ENCODE measurements at regions not wholly inside any gene's neighbourhood (a gene's known extent, or its start where the extent isn't known, plus 50 kb on each side); places are given as distances from the start of the nearest gene placed in this dataset.
"Not testable (repeated sequence)": the region's sequence is repeated elsewhere in the genome, so short reads cannot be mapped to it uniquely, and the experiment has no call there.

DNA sequence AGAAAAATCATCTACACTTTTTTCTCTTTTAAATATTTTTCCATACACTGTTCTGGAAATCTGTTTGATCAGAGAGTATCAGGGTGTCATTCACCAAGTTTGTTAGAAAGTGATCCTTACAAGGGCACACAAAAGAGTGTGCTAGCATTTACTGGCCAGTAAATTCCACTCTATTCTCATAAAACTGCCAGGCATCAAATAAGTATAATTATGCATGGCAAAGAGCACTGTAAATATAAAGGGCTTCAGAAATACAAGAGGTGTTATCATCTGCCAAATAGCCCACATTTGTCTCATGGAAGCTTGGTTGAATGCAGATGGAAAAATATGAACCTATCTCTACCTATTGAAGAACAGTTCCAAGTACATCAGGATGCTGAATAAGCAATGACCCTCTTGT lies 847.3 kb upstream of the ACVR2A start:
- intact Hi-C loops (cut with micrococcal nuclease) = no loop called here
- no peak for DNase-seq
- no peak for ATAC-seq

DNA sequence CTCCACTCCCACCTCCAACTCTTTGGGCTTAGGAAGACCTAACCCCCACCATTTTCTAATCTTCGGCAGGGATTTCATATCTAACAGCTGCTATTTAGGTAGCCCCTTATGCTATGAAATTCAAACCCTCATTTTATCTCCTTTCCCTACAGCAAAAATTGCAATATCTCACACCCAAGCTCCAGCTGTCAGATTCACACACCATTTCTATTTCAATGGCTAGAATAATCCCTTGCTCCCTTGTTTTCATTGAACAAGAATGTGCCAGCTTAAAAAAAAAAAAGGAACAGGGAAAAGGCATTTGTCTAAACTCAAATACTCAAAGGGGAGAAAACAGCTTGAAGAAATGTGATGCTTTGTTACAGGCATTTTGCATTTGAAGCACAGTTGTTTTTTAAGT lies 850.6 kb upstream of the ACVR2A start:
- ATAC-seq = no peak
- DNase-seq = no peak
- intact Hi-C loops (cut with micrococcal nuclease) = no loop called here

DNA sequence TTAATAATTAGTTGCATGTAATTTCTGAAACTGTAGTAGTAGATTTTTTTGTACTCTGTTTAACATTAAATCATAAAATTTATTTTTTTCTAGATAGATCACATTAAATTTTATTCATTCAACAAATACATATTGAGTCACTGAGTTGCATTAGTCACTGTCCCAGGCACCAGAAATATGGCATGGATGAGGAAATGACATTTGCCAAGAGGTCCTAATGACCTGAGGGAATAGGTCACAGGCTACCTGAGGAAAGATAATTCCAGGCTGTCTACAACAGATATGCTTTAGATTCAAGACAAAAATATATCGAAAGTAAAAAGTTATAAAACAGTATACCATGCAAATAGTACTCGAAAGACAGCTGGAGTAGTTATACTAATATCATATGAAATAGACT lies 852.4 kb upstream of the ACVR2A start:
- ATAC-seq = no peak
- intact Hi-C loops (cut with micrococcal nuclease) = no loop called here
- DNase-seq = no peak

DNA sequence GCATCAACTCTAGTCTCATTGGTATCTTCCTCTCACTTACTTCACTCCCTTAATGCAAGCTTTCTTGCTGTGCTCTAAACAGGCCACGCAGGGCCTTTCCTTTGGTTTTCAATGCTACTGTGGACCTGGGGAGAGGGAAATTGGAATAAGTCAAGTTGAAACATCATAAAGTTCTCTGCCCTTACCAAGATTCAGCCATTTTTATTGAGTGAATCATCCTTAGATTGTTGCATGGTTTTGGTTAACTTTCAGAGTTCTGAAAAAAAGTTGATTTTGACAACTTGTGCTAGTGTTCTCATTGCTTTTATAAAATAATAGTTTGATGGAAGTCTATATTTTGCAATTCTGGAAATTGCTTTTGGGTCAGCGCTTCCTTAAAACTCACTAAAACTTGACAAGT lies 852.8 kb upstream of the ACVR2A start:
- intact Hi-C loops (cut with micrococcal nuclease) = no loop called here
- ATAC-seq (no peak), DNase-seq (no peak)

DNA sequence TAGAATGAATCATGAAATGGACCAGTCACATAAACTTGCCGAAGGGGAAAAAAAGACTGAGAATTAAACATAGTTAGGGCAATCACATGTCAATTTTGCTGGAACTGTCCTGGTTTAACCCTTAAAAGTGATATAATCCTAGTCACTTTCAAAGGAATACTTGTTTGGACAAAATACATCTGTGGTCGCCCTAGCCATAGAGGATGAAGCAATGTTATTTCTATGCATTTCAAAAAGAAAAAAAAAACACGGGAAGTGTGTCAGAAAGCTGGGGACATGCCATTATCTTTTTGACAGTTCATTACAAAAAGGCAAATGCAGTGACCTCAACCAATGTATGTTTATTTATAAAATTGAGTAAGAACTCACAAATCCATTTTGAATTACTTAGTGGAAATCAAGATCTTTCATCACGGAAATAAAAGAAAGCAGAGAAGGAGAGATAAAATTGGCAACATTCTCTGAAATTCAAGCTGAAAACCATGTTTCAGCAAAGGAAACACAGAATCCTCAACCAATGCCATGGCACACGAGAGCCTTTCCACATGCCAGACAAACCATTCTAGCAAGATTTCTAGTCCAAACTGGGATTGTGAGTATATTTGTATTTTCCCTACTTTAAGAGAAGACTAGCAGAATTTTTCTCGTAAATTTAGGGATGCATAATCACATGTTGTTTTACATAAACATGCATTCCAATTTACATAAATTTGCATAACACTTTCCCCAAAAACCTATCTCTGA lies 854.3 kb upstream of the ACVR2A start:
- intact Hi-C loops (cut with micrococcal nuclease) = no loop called here
- ATAC-seq = no peak
- no peak for DNase-seq

DNA sequence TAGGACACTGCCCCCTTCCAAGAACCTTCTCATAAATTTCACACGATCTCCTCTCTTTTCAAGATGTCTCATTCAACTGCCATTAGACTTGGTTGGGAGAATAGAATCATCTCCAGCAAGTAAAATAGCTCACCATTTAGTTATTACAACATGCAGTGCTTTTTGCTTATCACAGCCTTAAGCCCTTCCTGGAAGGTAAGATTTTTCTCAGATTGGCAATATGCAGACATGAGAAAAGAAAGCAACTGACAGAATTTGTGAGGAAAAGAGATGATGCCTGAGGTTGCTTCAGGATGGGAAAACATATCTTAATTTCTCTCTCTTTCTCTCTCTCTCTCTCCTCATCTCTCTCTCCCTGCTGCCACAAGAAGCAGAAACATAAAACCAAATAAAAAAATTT lies 855.1 kb upstream of the ACVR2A start:
- DNase-seq (no peak), ATAC-seq (no peak)
- intact Hi-C loops (cut with micrococcal nuclease) = no loop called here

DNA sequence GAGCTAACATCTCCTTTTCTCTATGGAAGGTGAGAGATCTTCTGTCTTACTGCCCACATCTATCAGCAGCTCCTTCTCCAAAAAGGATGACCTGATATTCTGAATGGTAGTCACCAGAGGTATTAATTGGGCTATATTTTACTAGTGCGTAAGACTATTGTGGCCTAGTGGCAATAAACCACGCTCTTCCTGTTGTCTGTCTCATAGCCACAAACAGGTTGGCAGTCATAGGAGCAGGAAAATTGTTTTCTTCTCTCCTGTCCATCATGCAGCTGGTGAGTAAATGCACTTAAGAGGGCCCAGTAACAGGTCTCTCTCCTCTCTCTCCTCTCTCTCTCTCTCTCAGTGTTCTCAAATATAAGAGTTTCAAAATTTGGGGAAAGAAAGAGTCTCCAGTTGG lies 856.8 kb upstream of the ACVR2A start:
- DNase-seq = no peak
- ATAC-seq = no peak
- intact Hi-C loops (cut with micrococcal nuclease) = no loop called here

DNA sequence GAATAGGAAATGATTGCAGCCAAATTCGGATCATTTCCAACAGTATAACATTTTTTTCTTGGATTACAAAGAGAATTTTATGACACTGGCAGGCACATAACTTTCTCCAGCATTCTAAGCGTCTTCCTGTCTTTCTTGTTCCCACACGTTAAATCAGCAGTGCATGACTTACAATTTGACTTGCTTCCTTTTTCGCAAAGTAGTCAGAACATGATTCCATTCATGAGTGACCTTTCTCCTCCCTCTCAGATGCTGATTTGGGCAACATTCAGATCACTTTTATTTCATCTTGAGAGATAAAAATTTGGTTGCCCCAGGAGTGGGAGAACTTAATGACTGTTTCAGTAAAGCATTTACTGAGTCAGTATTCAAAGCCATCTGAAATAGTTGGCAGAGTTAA lies 858.7 kb upstream of the ACVR2A start:
- intact Hi-C loops (cut with micrococcal nuclease) = no loop called here
- no peak for DNase-seq
- no peak for ATAC-seq

DNA sequence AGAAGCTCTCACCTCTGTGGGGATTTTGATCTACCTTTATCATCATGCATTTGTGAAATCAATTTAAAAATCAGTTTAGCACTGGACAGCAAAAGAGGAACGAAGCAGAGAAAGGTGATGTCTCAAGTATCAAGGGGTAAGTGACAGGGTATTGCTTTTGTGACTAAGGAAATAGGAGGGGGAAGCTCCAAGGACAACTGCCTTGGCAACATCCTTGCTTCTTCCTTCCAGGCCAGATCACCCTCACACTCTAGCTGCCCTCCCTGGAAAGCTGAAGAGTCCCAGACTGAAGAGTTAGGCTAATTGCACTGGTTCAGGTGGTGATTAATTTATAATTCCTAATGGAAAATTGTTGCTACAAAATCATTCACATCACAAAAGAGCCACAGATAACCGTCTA lies 859.1 kb upstream of the ACVR2A start:
- DNase-seq = no peak

DNA sequence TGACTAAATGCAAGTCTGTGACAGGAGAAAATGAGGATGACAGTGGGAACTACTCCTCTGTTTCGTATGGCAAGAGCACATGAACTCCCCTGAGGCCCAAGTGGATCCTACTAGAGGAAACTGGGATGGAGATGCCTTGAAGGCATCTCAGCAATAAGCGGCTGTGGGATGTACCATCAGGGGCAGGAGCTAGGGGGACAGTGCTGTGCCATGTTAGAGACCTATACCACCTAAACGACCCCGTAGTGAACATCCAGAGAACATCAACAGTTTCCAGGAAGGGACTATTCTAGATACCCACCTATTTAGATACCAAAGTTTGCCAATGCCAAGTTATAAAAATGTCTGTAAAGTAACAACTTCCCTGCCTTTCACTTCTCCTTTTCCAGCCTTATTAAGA lies 860.8 kb upstream of the ACVR2A start:
- ATAC-seq (no peak), DNase-seq (no peak)
- intact Hi-C loops (cut with micrococcal nuclease) = no loop called here

More for the DNA sequence above, 859.1 kb upstream of the ACVR2A start:
- intact Hi-C loops (cut with micrococcal nuclease) = no loop called here
- no peak for ATAC-seq

DNA sequence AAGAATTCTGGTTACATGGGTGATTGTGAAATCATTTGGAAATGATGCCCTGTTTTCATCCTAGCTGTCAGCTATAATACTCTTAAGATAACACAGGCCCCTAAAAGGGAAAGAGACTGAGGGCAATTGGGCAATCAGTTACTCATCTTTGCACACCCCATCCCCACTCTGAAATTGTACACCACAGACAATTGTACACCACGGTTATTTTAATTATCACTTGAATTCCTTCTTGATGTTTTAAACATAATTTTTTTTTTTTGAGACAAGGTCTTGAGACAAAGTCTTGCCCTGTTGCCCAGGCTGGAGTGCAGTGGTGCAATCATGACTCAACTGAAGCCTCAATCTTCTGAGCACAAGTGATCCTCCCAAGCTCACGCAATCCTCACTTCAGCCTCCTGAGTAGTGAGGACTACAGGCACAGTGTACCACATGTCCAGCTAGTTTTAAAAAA lies 862.4 kb upstream of the ACVR2A start:
- DNase-seq = no peak
- intact Hi-C loops (cut with micrococcal nuclease) = no loop called here
- peak; percentile 68 for ATAC-seq

DNA sequence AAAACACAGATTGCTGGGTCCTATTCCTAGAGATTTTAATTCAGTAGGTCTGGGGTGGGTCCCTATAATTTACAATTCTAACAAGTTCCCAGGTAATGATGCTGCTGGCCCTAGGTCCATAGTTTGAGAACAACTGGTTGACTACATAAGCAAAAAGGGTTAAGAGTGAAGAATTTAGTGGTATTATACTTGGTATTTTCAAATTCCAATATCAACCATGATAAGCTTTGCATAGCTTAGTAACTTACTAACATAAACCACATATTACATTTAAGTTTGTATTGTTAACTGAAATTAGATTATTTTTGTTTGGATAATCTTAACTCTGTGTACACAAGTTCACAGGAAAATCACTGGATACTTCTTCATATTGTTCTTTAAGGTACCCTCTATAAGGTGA lies 862.9 kb upstream of the ACVR2A start:
- DNase-seq = no peak
- no peak for ATAC-seq
- intact Hi-C loops (cut with micrococcal nuclease) = no loop called here

DNA sequence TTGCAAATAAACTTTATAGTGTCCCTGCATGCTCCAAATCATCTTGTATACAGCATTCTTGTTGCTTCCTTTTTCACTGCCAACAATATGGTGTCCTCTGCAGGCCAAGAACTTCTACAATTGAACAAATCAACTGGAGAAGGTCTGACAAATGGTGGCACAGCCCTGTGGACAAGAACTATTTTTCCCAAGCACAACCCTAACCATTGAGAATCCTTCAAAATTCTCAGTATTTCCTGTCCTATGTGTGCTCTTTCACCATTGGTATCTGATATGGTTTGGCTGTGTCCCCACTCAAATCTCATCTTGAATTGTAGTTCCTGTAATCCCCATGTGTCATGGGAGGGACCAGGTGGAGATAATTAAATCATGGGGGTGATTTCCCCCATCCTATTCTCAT lies 865.1 kb upstream of the ACVR2A start:
- DNase-seq = no peak
- ATAC-seq = no peak
- intact Hi-C loops (cut with micrococcal nuclease) = no loop called here

DNA sequence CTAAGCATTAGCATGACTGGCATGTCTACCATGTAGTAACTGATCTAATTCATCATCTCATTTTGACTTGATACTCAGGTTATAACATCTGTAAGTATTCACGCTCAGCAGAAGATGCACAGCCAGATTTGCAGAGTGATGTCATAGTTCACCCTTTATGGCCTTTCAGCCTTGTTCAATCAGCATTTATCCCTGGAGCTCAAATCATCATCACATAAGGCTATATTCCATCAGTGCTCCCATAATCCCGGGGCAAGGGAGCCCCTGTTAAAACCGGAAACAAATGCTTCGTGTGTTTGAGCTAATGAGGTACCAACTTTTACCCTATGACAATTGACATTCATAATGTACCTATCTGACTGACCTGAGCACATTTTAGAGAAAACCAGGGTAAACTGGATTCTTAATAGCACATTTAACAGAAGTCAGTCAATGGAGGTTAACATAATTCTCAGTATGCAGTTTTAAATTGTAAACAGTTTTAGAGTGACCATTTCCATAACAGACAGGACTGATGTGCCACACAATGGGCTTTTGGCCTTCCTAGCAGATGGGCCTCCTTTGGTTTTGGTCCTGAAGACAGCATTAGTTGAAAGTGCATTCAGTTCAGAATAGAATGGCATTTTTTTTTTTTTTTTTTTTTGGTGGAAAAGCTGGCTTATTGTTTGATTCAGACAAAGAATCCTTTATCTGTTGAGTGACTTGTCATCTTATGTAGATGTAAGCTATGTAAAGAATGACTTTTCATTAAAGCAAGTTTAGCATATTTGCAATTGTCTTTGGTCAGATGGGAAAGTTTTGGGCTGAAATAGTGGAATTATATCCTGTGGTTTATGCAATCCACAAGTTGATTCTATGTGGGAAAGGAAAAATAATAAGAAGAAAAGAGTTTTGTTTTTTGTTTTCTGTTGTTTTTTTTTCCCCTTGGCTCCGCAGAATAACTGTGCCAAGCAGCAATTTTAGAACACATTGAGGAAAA lies 866.0 kb upstream of the ACVR2A start:
- intact Hi-C loops (cut with micrococcal nuclease) = no loop called here
- no peak for DNase-seq
- ATAC-seq = no peak

DNA sequence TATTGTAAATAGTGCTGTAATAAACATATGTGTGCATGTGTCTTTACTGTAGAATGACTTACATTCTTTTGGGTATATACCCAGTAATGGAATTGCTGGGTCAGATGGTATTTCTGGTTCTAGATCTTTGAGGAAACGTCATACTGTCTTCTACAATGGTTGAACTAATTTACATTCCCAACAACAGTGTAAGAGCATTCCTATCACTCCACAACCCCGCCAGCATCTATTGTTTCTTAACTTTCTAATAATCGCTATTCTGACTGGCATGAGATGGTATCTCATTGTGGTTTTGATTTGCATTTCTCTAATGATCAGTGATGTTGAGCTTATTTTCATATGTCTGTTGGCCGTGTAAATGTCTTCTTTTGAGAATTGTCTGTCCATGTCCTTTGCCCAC lies 873.8 kb upstream of the ACVR2A start:
- ATAC-seq = not testable (repeated sequence)

DNA sequence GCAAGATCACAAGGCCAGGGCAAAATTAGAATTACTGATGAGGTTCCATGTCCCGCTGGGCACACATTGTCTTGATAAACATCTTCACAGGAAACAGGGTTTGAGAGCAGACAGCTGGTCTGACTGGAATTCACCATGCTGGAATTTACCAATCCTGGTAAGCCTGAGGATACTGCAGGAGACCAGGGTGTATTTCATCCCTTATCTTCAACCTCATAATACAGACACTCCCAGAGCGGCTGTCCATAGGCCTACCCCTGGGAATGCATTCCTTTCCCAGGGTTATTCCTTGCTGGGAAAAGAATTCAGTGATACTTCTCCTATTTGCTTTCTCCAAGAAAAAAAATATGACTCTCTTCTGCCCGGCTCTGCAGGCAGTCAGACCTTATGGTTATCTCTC lies 875.1 kb upstream of the ACVR2A start:
- ATAC-seq; DNase-seq; intact Hi-C loops (cut with micrococcal nuclease): not testable (repeated sequence)

More for the DNA sequence above, 873.8 kb upstream of the ACVR2A start:
- intact Hi-C loops (cut with micrococcal nuclease); DNase-seq: not testable (repeated sequence)

DNA sequence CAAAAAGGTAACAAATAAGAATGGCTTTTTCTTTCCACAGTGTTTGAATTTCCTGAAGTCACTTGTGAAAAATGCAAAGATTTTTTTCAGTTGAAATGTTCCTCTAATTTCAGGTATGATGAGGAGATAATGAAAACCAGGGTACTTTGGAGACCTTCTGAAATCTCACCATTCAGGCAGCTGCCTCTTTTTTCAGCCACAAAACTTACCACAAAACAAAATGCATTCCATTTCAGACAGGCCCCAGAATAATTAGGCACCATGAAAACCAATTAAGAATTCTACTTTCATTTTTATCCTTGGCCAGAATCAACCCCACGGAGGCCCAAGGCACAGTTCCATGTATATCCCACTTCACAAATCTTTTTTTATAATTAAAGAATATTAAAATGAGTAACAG lies 880.3 kb upstream of the ACVR2A start:
- intact Hi-C loops (cut with micrococcal nuclease) = no loop called here
- DNase-seq = no peak

DNA sequence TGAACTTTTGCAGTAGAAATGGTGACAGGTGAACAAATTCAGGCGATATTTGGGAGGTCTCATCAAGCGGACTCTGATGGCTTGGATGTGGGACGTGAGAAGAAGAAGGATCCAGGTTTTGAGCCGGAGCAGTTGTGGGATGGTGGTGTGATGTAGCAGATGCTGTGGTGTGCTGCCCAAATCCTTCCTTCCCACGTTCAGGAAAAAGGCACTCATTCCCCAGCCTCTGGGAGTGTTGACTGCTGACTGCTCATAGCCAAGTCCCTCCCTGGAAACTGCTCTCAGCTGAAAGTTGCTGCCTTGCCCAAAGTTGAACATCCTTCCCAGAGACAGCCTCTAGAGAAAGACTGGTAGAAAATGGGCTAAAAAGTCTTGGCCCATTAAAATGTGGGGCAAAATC lies 890.3 kb upstream of the ACVR2A start:
- no peak for ATAC-seq
- no peak for DNase-seq
- intact Hi-C loops (cut with micrococcal nuclease) = no loop called here

More for the DNA sequence above, 880.3 kb upstream of the ACVR2A start:
- ATAC-seq = no peak

DNA sequence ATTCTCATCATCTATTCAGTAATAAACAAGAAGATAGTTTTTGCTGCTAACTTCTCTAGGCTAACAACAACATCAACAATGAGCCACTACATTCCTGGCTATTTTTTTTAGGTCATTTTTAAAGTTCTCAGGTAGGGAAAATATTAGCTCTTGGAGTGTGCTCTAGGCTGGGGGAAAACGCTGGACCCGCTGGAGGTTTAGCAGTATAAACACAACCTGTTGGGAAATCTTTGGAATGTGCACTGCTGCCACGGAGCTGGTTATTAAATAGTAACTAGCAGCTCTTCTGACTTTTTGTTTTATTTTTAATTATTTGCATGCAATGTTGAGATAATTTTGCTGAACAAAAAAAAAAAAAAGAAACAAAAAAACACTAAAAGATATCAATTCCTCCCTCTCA lies 892.1 kb upstream of the ACVR2A start:
- DNase-seq (no peak), ATAC-seq (no peak)
- intact Hi-C loops (cut with micrococcal nuclease) = no loop called here

DNA sequence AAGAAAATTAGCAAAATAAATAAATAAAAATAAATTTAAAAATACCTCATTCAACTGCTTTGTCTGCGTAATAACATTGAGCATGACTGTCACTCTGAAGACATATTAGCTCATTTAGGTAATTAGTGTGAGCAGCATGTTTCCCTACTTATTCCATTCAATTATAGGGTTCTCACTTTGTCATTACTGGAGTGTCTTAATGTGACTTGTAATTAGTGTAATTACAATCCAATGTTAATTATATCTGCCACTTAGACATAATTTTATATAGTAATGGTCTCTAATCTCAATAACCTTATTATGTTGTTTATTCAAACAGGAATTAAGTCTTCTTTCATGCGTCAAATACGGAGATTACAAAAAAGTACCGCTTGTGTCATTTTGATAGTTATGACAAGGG lies 893.9 kb upstream of the ACVR2A start:
- ATAC-seq = no peak
- DNase-seq = no peak
- intact Hi-C loops (cut with micrococcal nuclease) = no loop called here

All from left ventricle myocardium superior (tissue), 1 donor.